Gastrocnemius medialis (tissue), 4 donors: ENCODE measurements at regions not wholly inside any gene's neighbourhood (a gene's known extent, or its start where the extent isn't known, plus 50 kb on each side); places are given as distances from the start of the nearest gene placed in this dataset.

Experiments used
- CTCF ChIP-seq, 5 experiments: fragments of 450-650 bp in 3 of 5; fragments of 200-600 bp in 2 of 5; sonication (generic) in 2 of 5; IDR thresholded peaks in 4 of 5; conservative IDR thresholded peaks in 1 of 5; 1 replicate in 4 of 5; 2 replicates in 1 of 5; pipeline ENCODE4 v1.5.1; 2016 to 2019; ENCODE audit warnings: antibody characterized with exemption in 5 of 5, mild to moderate bottlenecking in 3 of 5, moderate library complexity in 3 of 5
- POLR2A ChIP-seq, 2 donors: fragments of 450-650 bp; IDR thresholded peaks; one replicate each; pipeline ENCODE4 v1.6.1; 2017; ENCODE audit warnings: antibody characterized with exemption in 2 of 2, mild to moderate bottlenecking in 2 of 2, moderate library complexity in 2 of 2

DNA sequence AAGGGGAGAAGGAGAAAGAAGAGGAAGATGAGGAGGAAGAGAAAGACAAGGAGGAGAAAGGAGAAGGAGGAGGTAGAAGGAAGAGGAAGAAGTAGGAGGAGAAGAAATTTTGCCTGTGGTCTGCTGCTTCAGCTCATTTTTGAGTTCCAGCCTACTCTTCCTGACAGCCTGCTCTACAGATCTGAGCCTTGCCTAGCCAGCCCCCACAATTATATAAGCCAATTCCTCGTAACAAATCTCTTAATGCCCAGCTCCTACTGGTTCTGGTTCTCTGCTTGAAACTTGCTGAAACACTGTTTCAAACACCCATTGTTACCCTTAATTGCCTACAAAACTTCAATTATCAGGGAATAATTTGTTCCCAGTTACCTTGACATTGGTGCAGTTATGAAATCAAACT, 1014.2 kb upstream of the CELF4 start:
- TF ChIP-seq CTCF (IDR thresholded peaks at IDR 0.05 in 4 of 5, conservative IDR thresholded peaks at IDR 0.05 in 1 of 5) (no peak), POLR2A (IDR thresholded peaks at IDR 0.05) (no peak)
